ENCODE measurements at regions not wholly inside any gene's neighbourhood (a gene's known extent, or its start where the extent isn't known, plus 50 kb on each side); places are given as distances from the start of the nearest gene placed in this dataset.

DNA sequence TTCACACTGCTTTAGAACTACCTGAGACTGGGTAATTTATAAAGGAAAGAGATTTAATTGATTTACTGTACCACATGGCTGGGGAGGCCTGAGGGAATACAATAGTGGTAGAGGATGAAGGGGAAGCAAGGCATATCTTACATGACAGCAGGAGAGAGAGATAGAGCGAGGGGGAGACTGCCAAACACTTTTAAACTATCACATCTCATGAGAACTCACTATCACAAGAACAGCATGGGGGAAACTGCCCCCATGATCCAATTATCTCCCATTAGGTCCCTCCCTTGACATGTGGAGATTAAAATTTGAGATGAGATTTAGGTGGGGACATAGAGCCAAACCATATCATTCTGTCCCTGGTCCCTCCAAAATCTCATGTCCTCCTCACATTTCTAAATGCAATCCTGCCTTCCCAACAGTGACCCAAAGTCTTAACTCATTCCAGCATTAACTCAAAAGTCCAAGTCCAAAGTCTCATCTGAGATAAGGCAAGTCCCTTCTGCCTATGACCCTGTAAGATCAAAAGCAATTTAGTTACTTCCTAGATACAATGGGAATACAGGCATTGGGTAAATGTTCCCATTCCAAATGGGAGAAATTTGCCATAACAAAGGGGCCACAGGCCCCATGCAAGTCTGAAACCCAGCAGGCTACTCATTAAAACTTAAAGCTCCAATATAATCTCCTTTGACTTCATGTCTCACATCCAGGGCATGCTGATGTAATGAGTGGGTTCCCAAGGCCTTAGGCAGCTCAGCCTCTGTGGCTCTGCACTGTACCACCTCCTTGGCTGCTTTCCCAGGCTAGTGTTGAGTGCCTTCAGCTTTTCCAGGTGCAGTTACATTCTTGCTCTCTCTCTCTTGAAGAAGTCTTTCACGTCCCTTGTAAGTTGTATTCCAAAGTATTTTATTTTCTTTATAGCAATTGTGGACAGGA is 481.7 kb upstream of the TGFBR2 start:
- DNase-seq, result no peak
- H3K9me3 Mint-ChIP-seq, result peaks cover 0 to 14% (median 11%) of the 10 kb centered on the region in 7 donors
- H3K27ac Mint-ChIP-seq, result no peak overlapping the region
- peaks cover 0 to 9% (median 6%) of the 10 kb centered on the region in 3 donors for H3K27me3 Mint-ChIP-seq
- H3K4me3 Mint-ChIP-seq, result no peak overlapping the region
- ATAC-seq (ENCODE audit: low read depth in 2 of 2), result no peak
- H3K4me1 Mint-ChIP-seq, result no peaks in the 10 kb centered on the region
- no peaks in the 10 kb centered on the region for H3K36me3 Mint-ChIP-seq

DNA sequence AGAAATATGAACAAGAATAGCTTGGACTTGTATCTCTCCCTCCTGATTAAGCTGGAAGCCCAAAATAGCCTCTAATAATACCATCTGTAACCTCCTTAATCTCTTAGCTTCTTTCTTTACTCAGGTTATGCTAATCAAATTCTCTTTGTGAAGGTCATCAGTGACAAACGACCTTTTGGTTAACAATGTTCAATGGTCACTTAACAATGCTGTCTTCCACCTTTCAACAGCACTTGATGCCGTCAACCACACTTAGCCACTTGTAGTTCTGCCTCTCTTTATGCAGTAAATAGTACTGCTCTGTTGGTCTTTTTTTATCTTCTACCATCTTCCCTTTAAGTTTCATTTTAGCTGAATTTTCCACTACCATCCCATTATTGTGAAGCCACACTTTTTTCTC is 476.6 kb upstream of the TGFBR2 start:
- Mint-ChIP-seq H3K4me3 (no peak overlapping the region), H3K27me3 (peaks cover 0 to 6% (median 5%) of the 10 kb centered on the region in 3 donors), H3K27ac (peak overlapping the region in 1 of 6 donors; percentile 5), H3K36me3 (no peaks in the 10 kb centered on the region), H3K9me3 (peaks cover 0 to 14% (median 9%) of the 10 kb centered on the region in 7 donors), H3K4me1 (no peaks in the 10 kb centered on the region)
- ATAC-seq (ENCODE audit: low read depth in 2 of 2) (no peak), DNase-seq (no peak)

DNA sequence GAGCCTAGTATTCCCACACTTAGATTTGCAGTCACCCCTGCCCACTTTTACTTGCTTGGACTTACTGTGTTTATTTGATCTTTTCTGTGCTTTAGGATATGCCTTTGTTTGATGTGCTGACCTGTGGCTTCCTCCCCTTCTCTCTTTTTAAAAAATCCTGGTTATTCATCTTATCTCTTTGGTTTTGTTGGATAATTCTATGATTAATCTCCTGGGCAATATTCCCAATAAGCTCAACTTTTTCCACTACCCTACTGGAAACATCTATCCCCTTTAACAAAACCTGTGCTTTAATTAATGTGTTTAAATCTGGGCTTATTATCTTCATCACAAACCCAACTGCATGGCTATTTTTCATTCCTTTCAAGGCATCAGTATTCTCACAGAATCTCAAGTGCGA is 476.0 kb upstream of the TGFBR2 start:
- Mint-ChIP-seq H3K36me3 (no peaks in the 10 kb centered on the region), H3K27ac (no peak overlapping the region)

DNA sequence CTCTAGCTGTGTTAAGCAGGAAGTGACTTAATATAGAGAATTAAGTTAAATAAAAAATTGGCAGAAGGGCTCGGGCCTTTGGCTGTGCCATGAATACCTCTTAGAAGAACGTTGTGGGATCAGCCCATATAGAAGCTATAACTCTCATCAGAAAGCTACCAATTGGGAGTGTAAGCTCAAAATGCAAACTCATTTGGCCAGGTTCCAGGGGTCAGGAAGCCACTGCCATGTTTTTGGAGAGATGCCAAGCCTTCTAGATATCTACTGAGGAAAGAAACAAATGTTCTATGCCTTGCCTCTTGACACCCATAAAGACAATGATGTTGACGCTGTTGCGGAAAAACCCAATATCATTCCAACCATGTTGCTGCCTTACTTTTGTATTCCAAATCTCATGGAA is 475.2 kb upstream of the TGFBR2 start:
- H3K27me3 Mint-ChIP-seq, result peaks cover 0 to 6% (median 5%) of the 10 kb centered on the region in 3 donors
- peaks cover 0 to 4% of the 10 kb centered on the region in 2 donors for H3K36me3 Mint-ChIP-seq
- H3K4me1 Mint-ChIP-seq, result no peaks in the 10 kb centered on the region
- no peak overlapping the region for H3K4me3 Mint-ChIP-seq
- DNase-seq, result no peak
- no peak overlapping the region for H3K27ac Mint-ChIP-seq
- peaks cover 0 to 17% (median 10%) of the 10 kb centered on the region in 7 donors for H3K9me3 Mint-ChIP-seq
- no peak for ATAC-seq (ENCODE audit: low read depth in 2 of 2)

More for the DNA sequence above, 476.0 kb upstream of the TGFBR2 start:
- ATAC-seq (ENCODE audit: low read depth in 2 of 2) (no peak), DNase-seq (no peak)
- H3K27me3 Mint-ChIP-seq, result peaks cover 0 to 6% (median 5%) of the 10 kb centered on the region in 3 donors
- peaks cover 0 to 14% (median 9%) of the 10 kb centered on the region in 7 donors for H3K9me3 Mint-ChIP-seq
- H3K4me3 Mint-ChIP-seq, result no peak overlapping the region
- no peaks in the 10 kb centered on the region for H3K4me1 Mint-ChIP-seq

DNA sequence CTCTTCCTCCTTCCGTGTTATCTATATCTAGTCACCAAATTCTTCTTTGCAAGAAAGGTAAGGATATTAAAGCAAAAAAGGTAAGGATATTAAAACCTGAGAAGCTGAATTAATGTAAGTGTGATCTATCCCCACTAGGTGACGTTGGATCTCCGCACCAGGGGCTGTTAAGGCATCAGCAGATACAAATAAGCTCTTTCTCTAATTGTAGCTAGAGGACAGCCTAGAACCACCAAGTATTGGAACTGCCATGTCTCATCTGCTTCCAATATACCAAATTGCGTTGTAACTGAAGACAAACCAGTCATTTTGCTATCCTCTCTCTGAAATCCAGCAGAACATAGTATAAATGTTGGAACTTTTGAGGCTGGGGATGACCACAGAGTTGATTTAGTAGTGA is 471.2 kb upstream of the TGFBR2 start:
- Mint-ChIP-seq H3K27me3 (no peaks in the 10 kb centered on the region), H3K36me3 (peaks cover 0 to 11% of the 10 kb centered on the region in 2 donors), H3K4me3 (no peak overlapping the region), H3K4me1 (no peaks in the 10 kb centered on the region), H3K27ac (no peak overlapping the region), H3K9me3 (peaks cover 0 to 20% (median 5%) of the 10 kb centered on the region in 7 donors)
- DNase-seq (no peak), ATAC-seq (ENCODE audit: low read depth in 2 of 2) (no peak)

DNA sequence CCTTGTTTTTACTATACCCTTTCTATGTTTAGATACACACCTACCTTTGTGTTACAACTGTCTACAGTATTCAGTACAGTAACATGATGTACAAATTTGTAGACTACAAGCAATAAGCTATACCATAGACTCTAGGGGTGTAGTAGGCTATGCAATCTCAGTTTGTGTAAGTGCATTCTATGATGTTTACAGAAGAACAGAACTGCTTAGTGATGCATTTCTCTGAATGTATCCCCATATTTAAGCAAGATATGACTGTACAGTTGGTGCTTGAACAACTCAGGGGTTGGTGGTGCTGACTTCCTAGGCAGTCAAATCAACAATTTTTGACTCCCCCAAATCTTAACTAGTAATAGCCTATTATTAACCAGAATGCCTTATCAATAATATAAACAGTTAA is 467.1 kb upstream of the TGFBR2 start:
- H3K27me3 Mint-ChIP-seq, result no peaks in the 10 kb centered on the region
- no peak overlapping the region for H3K4me3 Mint-ChIP-seq
- DNase-seq, result no peak
- no peak overlapping the region for H3K27ac Mint-ChIP-seq
- peaks cover 0 to 11% of the 10 kb centered on the region in 2 donors for H3K36me3 Mint-ChIP-seq
- ATAC-seq (ENCODE audit: low read depth in 2 of 2), result no peak
- no peaks in the 10 kb centered on the region for H3K4me1 Mint-ChIP-seq
- H3K9me3 Mint-ChIP-seq, result peaks cover 0 to 20% (median 5%) of the 10 kb centered on the region in 7 donors

DNA sequence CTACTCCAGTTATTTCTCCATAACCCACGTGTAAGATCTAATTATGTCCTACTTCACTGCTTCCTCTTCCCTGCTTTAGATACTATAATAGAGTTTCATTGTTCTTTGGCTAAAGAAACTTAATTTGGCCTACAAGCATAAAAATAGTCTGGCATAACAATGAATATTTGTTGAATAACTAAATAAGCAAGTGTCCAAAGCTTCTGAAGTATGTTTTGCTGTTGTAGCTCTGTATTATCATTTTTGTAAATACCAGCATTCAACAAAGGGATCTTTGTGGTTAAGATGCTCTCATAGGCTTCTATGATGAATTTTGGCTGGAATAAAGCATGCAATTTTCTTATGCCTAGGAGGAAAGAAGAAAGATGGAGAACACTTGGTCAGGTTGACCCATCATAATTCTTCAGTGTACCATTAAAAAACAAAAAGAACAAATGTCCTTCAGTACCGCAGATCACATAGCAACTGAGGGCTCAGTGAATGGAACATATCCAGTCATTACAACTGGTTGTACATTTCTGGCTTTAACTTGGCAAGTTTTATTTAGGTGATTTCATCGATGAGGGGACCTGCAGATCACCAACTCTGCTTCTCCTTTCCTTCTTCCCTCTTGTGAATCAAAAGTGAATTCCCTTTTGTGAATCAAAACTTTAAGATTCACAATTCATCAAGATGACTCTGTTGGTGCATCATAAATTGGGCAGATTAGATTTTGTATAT is 465.9 kb upstream of the TGFBR2 start:
- no peak overlapping the region for H3K27ac Mint-ChIP-seq
- no peak for ATAC-seq (ENCODE audit: low read depth in 2 of 2)
- H3K4me1 Mint-ChIP-seq, result no peaks in the 10 kb centered on the region
- peaks cover 0 to 20% (median 5%) of the 10 kb centered on the region in 7 donors for H3K9me3 Mint-ChIP-seq
- DNase-seq, result no peak
- no peaks in the 10 kb centered on the region for H3K27me3 Mint-ChIP-seq
- peaks cover 0 to 11% of the 10 kb centered on the region in 2 donors for H3K36me3 Mint-ChIP-seq
- H3K4me3 Mint-ChIP-seq, result no peak overlapping the region

DNA sequence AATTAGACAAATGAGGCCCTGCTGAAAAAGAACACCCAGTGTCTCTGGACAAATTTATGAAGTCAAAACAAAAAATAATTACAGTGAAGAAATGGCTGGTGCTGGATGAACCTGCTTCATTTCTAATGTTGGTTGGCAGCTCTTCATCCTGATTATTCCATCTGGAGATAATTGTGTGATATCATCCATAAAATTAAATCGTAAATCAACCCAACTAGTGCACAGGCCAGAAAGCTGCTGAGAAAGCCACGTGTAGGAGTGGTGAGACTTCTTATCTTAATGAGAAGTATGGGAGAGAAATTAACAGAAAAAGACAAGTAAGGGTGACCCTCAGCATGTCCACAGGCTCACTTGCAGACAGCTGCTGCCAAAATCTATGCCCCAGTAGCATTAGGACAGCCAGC is 465.2 kb upstream of the TGFBR2 start:
- Mint-ChIP-seq H3K4me1 (no peaks in the 10 kb centered on the region), H3K27me3 (no peaks in the 10 kb centered on the region), H3K36me3 (peaks cover 0 to 7% of the 10 kb centered on the region in 2 donors), H3K4me3 (no peak overlapping the region), H3K27ac (peak overlapping the region in 1 of 6 donors; percentile 22), H3K9me3 (peaks cover 0 to 17% (median 4%) of the 10 kb centered on the region in 7 donors)
- ATAC-seq (ENCODE audit: low read depth in 2 of 2), result no peak
- no peak for DNase-seq

DNA sequence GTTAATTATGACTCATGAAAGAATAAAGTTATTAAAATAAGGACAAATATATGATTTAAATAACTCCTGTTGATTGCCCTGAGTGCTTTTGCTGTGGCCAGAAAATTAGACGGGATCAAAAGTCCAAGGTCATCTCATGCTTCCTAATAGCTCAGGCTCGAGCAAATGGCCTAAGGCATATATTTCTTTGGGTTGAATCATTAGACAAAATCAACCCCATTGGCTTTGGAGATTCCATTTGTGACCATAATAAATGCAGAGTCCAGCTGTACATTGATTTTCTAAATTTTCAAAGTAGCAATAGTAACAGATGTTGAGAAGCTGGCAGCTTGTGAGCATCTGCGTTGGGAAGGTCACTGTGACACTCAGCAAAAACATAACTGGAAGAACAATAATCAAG is 464.5 kb upstream of the TGFBR2 start:
- no peak for DNase-seq
- no peaks in the 10 kb centered on the region for H3K27me3 Mint-ChIP-seq
- no peaks in the 10 kb centered on the region for H3K4me1 Mint-ChIP-seq
- H3K4me3 Mint-ChIP-seq, result no peak overlapping the region
- H3K9me3 Mint-ChIP-seq, result peaks cover 0 to 9% (median 0%) of the 10 kb centered on the region in 7 donors
- H3K36me3 Mint-ChIP-seq, result no peaks in the 10 kb centered on the region
- no peak for ATAC-seq (ENCODE audit: low read depth in 2 of 2)
- H3K27ac Mint-ChIP-seq, result no peak overlapping the region

DNA sequence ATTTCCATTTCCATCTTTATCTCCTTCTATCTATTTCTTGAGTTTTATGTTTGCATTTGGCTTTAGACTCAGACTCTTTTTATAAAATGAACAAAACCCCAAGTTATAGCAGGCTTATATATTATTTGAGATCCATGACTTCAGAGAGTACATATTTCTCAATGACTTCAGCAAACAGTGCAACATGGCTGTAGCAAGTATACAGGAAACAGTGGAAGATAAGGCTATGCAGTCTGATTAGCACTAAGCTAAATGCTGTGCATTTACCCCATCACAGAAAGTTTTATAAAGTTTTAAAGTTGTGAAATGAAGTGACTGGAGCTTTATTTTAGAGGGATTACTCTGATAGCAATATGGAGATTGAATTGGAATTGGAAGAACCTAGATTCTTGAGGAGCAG is 463.5 kb upstream of the TGFBR2 start:
- Mint-ChIP-seq H3K4me1 (no peaks in the 10 kb centered on the region), H3K36me3 (no peaks in the 10 kb centered on the region), H3K4me3 (no peak overlapping the region), H3K27me3 (no peaks in the 10 kb centered on the region), H3K27ac (no peak overlapping the region), H3K9me3 (peaks cover 0 to 4% (median 0%) of the 10 kb centered on the region in 7 donors)
- DNase-seq, result no peak
- no peak for ATAC-seq (ENCODE audit: low read depth in 2 of 2)

DNA sequence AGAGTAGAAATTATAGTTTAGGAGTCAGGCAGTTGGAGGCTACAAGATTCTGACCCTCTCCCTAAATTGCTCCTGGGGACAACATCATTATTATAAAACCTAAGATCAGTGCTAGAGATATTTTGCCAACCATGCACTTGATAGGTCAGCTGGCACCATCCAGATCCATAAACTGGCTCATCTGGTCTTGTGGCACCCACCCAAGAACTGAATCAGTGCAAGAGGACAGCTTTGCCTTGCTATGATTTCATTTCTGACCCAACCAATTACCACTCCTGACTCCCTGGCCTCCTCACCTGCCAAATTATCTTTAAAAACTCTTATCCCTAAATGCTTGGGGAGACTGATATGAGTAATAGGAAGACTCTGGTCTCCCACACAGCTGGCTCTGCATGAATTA is 461.1 kb upstream of the TGFBR2 start:
- Mint-ChIP-seq H3K27me3 (no peaks in the 10 kb centered on the region), H3K27ac (no peak overlapping the region), H3K36me3 (no peaks in the 10 kb centered on the region), H3K4me3 (no peak overlapping the region), H3K4me1 (no peaks in the 10 kb centered on the region), H3K9me3 (peaks cover 0 to 7% (median 0%) of the 10 kb centered on the region in 7 donors)
- no peak for ATAC-seq (ENCODE audit: low read depth in 2 of 2)
- DNase-seq, result no peak

DNA sequence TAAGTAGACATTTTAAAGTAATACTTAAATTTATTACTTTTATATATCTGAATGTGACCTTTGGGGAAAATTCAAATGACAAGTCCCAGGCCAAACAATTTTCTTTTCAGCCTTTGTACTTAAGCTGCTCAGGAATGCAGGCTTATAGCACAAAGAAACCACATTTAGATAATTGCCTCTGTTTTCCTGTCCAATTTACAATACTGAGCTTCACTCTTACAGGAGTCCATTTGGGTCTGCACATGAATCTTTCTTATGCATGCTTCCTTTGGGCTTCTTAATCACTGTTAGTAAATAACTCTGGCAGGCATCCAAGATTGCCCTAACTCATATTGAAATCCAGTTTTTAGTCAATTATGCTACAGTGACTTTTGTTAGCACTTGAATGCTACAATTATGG is 459.4 kb upstream of the TGFBR2 start:
- no peak overlapping the region for H3K4me3 Mint-ChIP-seq
- H3K9me3 Mint-ChIP-seq, result peaks cover 0 to 7% (median 0%) of the 10 kb centered on the region in 7 donors
- H3K36me3 Mint-ChIP-seq, result no peaks in the 10 kb centered on the region
- H3K4me1 Mint-ChIP-seq, result no peaks in the 10 kb centered on the region
- H3K27ac Mint-ChIP-seq, result no peak overlapping the region
- H3K27me3 Mint-ChIP-seq, result no peaks in the 10 kb centered on the region
- DNase-seq (no peak), ATAC-seq (ENCODE audit: low read depth in 2 of 2) (no peak)

DNA sequence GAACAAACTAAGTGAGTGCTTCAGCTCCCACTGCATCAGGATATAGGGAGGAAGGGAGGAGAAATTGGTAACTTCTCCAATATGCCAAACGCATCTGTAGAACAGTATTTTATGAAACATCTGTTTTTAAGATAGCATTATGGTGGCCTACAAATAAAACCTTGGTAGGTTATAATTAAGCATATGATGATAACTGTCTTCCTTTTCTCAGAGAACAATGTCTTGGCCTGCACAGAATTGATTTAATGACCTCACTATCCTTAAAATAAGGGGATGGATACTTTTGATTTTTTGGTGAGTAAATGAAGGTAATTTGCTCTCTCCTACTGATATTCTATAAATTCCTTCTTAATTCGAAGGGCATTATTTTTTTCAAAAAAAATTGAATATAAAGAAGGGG is 451.5 kb upstream of the TGFBR2 start:
- Mint-ChIP-seq H3K27me3 (peaks cover 0 to 5% (median 4%) of the 10 kb centered on the region in 3 donors), H3K4me1 (no peaks in the 10 kb centered on the region), H3K27ac (no peak overlapping the region), H3K36me3 (no peaks in the 10 kb centered on the region), H3K4me3 (no peak overlapping the region), H3K9me3 (peaks cover 0 to 3% (median 0%) of the 10 kb centered on the region in 7 donors)
- no peak for DNase-seq
- ATAC-seq (ENCODE audit: low read depth in 2 of 2), result no peak

DNA sequence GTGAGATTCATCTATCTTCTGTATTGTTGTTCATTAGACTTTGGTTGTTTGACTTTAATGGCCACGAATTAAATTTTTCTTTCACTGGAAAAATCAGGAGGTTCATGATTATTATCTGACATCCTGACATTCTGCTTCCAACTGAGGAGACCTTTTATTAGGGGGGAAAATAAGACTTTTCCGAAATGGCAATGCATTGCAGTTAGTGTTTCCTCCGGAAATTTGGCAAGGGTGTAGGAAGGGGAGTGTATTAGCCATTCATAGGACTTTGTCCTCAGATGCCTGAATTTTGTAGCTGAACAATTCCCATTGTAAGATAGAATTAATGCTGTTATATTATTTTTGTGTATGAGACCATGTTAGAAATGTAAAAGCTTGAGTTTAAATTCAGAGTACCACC is 450.6 kb upstream of the TGFBR2 start:
- DNase-seq (no peak), ATAC-seq (ENCODE audit: low read depth in 2 of 2) (no peak)
- no peak overlapping the region for H3K4me3 Mint-ChIP-seq
- no peak overlapping the region for H3K27ac Mint-ChIP-seq
- H3K36me3 Mint-ChIP-seq, result no peaks in the 10 kb centered on the region
- H3K9me3 Mint-ChIP-seq, result peaks cover 0 to 3% (median 0%) of the 10 kb centered on the region in 7 donors
- H3K4me1 Mint-ChIP-seq, result no peaks in the 10 kb centered on the region
- peaks cover 0 to 5% (median 4%) of the 10 kb centered on the region in 3 donors for H3K27me3 Mint-ChIP-seq

Data from naive B cell (primary cell).